ENCODE measurements at regions not wholly inside any gene's neighbourhood (a gene's known extent, or its start where the extent isn't known, plus 50 kb on each side); places are given as distances from the start of the nearest gene placed in this dataset.
"Not testable (repeated sequence)": the region's sequence is repeated elsewhere in the genome, so short reads cannot be mapped to it uniquely, and the experiment has no call there.

DNA sequence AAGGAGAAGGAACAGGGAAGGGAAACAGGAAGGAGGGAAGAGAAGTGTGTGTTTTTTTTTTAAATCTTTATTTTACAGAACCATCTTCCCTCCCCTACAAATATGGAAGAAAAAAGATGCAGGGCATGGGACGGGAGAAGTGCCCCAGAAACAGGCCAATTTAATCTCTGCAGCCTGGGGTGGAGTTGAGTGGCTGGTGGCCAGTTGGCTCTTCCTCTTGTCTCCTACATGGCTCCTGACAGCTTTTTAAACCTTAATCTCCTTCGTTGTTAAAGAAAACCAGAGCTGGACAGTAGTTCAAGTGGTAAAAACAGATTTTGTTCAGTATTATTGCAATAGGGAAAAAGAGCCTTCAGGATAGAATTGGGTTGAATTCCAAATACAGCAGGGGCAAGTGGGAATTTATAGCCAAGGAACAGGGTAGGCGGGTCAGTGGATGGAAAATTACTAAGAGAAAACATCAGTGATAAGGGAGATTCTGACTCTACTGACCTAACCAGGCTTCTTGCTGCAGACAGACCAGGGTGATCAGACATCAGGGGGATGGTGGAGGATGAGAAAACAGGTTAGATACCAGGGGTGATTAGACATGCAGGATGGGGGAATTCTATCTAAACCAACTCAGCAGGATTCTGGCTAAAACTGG is 125.1 kb upstream of the CLINT1 start:
- Mint-ChIP-seq H3K27ac (ENCODE audit: unreplicated experiment) (no peak overlapping the region), H3K36me3 (ENCODE audit: unreplicated experiment) (peaks cover 7% of the 10 kb centered on the region), H3K4me1 (ENCODE audit: low read depth, unreplicated experiment) (no peaks in the 10 kb centered on the region), H3K4me3 (ENCODE audit: unreplicated experiment) (no peak overlapping the region), H3K27me3 (ENCODE audit: unreplicated experiment) (no peaks in the 10 kb centered on the region), H3K9me3 (ENCODE audit: unreplicated experiment) (peaks cover 2% of the 10 kb centered on the region)
- TF ChIP-seq, protein P1, sequence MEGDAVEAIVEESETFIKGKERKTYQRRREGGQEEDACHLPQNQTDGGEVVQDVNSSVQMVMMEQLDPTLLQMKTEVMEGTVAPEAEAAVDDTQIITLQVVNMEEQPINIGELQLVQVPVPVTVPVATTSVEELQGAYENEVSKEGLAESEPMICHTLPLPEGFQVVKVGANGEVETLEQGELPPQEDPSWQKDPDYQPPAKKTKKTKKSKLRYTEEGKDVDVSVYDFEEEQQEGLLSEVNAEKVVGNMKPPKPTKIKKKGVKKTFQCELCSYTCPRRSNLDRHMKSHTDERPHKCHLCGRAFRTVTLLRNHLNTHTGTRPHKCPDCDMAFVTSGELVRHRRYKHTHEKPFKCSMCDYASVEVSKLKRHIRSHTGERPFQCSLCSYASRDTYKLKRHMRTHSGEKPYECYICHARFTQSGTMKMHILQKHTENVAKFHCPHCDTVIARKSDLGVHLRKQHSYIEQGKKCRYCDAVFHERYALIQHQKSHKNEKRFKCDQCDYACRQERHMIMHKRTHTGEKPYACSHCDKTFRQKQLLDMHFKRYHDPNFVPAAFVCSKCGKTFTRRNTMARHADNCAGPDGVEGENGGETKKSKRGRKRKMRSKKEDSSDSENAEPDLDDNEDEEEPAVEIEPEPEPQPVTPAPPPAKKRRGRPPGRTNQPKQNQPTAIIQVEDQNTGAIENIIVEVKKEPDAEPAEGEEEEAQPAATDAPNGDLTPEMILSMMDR (IDR thresholded peaks at IDR 0.05; ENCODE audit: partially characterized antibody, unreplicated experiment) = no peak
- DNase-seq = no peak

DNA sequence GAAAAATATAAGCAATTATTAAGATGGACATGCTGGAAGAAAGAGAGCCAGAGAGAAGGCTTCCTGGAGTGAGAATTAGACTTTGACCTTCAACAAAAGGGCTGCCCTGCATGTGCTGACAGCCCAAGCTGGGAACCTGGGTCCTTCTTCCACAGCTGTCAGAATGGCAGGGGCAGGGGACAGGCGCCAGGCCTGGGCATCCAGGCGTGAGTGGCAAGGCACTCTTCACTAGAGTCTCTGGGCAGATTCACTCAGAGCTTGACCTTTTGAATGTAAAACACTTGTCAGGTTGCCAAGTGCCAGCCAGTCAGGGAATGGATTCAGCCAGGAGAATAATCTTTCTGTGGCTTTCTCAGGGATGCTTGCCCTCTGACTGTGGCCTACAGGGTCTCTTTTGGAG is 119.1 kb upstream of the CLINT1 start:
- H3K4me3 Mint-ChIP-seq (ENCODE audit: unreplicated experiment) = no peak overlapping the region
- no peak overlapping the region for H3K27ac Mint-ChIP-seq (ENCODE audit: unreplicated experiment)
- no peaks in the 10 kb centered on the region for H3K36me3 Mint-ChIP-seq (ENCODE audit: unreplicated experiment)
- TF ChIP-seq, protein P1 (IDR thresholded peaks at IDR 0.05; ENCODE audit: partially characterized antibody, unreplicated experiment) = no peak
- no peak for DNase-seq
- no peaks in the 10 kb centered on the region for H3K9me3 Mint-ChIP-seq (ENCODE audit: unreplicated experiment)
- H3K4me1 Mint-ChIP-seq (ENCODE audit: low read depth, unreplicated experiment) = no peaks in the 10 kb centered on the region
- H3K27me3 Mint-ChIP-seq (ENCODE audit: unreplicated experiment) = no peaks in the 10 kb centered on the region

DNA sequence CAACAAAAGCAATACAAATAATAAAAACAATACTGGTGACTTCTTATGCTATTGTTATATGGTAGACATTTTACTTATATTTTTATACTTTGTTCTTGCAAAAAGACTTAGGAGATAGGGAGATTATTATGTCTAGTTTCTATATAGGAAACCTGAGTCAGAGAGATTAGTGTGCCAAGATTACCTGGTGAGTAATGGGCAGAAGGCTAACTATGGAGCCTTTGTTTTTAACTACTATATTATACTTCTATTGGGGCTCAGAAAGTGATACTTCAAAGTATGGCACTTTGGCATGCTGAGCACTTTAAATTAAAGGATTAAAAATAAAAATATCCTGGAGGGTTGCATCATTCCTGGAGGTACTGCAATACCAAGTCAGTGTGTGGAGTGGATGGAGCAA is 117.5 kb upstream of the CLINT1 start:
- H3K4me1 Mint-ChIP-seq (ENCODE audit: low read depth, unreplicated experiment) = peaks cover 5% of the 10 kb centered on the region
- TF ChIP-seq, protein P1 (IDR thresholded peaks at IDR 0.05; ENCODE audit: partially characterized antibody, unreplicated experiment) = no peak
- no peaks in the 10 kb centered on the region for H3K9me3 Mint-ChIP-seq (ENCODE audit: unreplicated experiment)
- no peak overlapping the region for H3K4me3 Mint-ChIP-seq (ENCODE audit: unreplicated experiment)
- H3K27ac Mint-ChIP-seq (ENCODE audit: unreplicated experiment) = no peak overlapping the region
- H3K27me3 Mint-ChIP-seq (ENCODE audit: unreplicated experiment) = no peaks in the 10 kb centered on the region
- DNase-seq = no peak
- no peaks in the 10 kb centered on the region for H3K36me3 Mint-ChIP-seq (ENCODE audit: unreplicated experiment)

DNA sequence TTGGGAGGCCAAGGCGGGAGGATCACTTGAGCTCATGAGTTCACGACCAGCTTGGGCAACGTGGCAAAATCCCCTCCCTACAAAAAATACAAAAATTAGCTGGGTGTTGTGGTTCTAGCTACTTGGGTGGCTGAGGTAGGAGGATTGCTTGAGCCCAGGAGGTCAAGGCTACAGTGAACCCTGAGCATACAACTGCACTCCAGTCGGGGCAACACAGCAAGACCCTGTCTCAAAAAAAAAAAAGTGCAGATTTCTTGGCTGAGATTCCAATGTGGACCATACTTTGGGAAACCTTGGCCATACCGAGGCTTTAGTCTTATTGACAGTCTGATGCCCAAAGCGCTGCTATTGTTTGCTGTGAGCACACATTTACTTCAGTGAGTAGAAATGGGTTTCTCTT is 113.6 kb upstream of the CLINT1 start:
- peaks cover 5% of the 10 kb centered on the region for H3K4me1 Mint-ChIP-seq (ENCODE audit: low read depth, unreplicated experiment)
- H3K27me3 Mint-ChIP-seq (ENCODE audit: unreplicated experiment) = peaks cover 5% of the 10 kb centered on the region
- no peak overlapping the region for H3K27ac Mint-ChIP-seq (ENCODE audit: unreplicated experiment)
- no peaks in the 10 kb centered on the region for H3K9me3 Mint-ChIP-seq (ENCODE audit: unreplicated experiment)
- TF ChIP-seq, protein P1 (IDR thresholded peaks at IDR 0.05; ENCODE audit: partially characterized antibody, unreplicated experiment) = no peak
- no peak overlapping the region for H3K4me3 Mint-ChIP-seq (ENCODE audit: unreplicated experiment)
- no peak for DNase-seq
- no peaks in the 10 kb centered on the region for H3K36me3 Mint-ChIP-seq (ENCODE audit: unreplicated experiment)

DNA sequence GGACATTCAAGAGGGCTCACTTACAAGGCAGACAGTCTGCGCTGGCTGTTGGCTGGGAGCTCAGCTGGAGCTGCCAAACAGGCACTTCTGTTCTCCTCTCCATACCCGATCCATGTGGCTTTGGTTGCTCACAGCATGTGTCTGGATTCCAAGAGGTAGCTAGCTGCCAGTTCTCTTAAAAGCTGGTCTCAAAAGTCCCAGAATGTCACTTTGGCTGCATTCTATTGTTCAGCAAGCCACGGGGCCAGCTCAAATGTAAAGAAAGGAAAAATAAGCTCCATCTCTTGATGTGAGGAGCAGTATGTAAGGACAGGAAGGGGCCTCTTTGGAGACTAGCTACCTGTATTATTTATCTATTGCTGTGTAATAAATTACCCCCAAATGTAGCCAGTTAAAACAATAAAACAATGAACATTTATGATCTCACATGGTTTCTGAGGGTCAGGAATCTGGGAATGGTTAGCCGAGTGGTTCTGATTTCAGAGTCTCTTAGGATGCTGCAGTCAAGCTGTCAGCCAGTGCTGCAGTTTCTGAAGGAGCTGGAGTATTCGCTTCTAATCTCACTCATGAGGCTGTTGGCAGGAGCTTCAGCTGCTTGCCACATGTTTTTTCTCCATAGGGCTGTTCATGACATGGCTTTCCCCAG is 112.7 kb upstream of the CLINT1 start:
- no peak for DNase-seq
- H3K27ac Mint-ChIP-seq (ENCODE audit: unreplicated experiment) = peak overlapping the region; percentile 45
- TF ChIP-seq, protein P1 (IDR thresholded peaks at IDR 0.05; ENCODE audit: partially characterized antibody, unreplicated experiment) = no peak
- peaks cover 5% of the 10 kb centered on the region for H3K4me1 Mint-ChIP-seq (ENCODE audit: low read depth, unreplicated experiment)
- H3K36me3 Mint-ChIP-seq (ENCODE audit: unreplicated experiment) = no peaks in the 10 kb centered on the region
- no peak overlapping the region for H3K4me3 Mint-ChIP-seq (ENCODE audit: unreplicated experiment)
- peaks cover 5% of the 10 kb centered on the region for H3K27me3 Mint-ChIP-seq (ENCODE audit: unreplicated experiment)
- H3K9me3 Mint-ChIP-seq (ENCODE audit: unreplicated experiment) = no peaks in the 10 kb centered on the region

- H3K27me3 Mint-ChIP-seq (ENCODE audit: unreplicated experiment); H3K27ac Mint-ChIP-seq (ENCODE audit: unreplicated experiment); H3K4me3 Mint-ChIP-seq (ENCODE audit: unreplicated experiment); H3K9me3 Mint-ChIP-seq (ENCODE audit: unreplicated experiment); H3K36me3 Mint-ChIP-seq (ENCODE audit: unreplicated experiment); DNase-seq: not testable (repeated sequence)
- H3K4me1 Mint-ChIP-seq (ENCODE audit: low read depth, unreplicated experiment) = peaks cover 10% of the 10 kb centered on the region
Observed at GRCh38 chr5:157968570-157968969, 109.6 kb upstream of the CLINT1 start.

All from glutamatergic neuron (in vitro differentiated cells).